K562 (cell line): ENCODE measurements at regions not wholly inside any gene's neighbourhood (a gene's known extent, or its start where the extent isn't known, plus 50 kb on each side); places are given as distances from the start of the nearest gene placed in this dataset.
A peak's percentile ranks its signal among the peaks of the same experiment; 100 is the strongest.

Experiments used
- CEBPG ChIP-seq, 3 experiments: fragments of 200-800 bp in 1 of 3; sonication (Bioruptor generic) in 1 of 3; sonication (generic) in 1 of 3; formaldehyde crosslinking in 1 of 3; IDR thresholded peaks in 2 of 3; conservative IDR thresholded peaks in 1 of 3; 2 replicates each; pipeline versions ENCODE4 v1.6.1 to v1.8.0; 2016 to 2022; ENCODE audit warnings: missing compliant biosample characterization in 2 of 3, missing genetic modification characterization in 2 of 3, mild to moderate bottlenecking in 1 of 3, missing genetic modification reagents in 1 of 3
- CREB3L1 ChIP-seq: fragments of 450-650 bp; IDR thresholded peaks from 2 replicates; pipeline ENCODE4 v1.6.1; 2014; ENCODE audit warnings: low read depth, mild to moderate bottlenecking, moderate library complexity, borderline replicate concordance
- CTBP1 ChIP-seq: fragments of 450-650 bp; IDR thresholded peaks from 2 replicates; pipeline ENCODE4 v1.6.1; 2016; ENCODE audit warnings: borderline replicate concordance
- DPF2 ChIP-seq: fragments of 450-650 bp; IDR thresholded peaks from 2 replicates; pipeline ENCODE4 v1.6.1; 2016
- FOXJ2 ChIP-seq: fragments of 200-800 bp; sonication (Bioruptor generic); IDR thresholded peaks from 2 replicates; pipeline ENCODE4 v1.6.1; 2016; ENCODE audit warnings: missing genetic modification characterization, missing compliant biosample characterization
- FUS ChIP-seq: fragments of 200-400 bp; formaldehyde crosslinking; optimal IDR thresholded peaks from 2 replicates; pipeline ENCODE3; 2017; ENCODE audit warnings: low read depth, low read length
- HES1 ChIP-seq: fragments of 450-650 bp; IDR thresholded peaks from 2 replicates; pipeline ENCODE4 v1.6.1; 2016; ENCODE audit warnings: low read depth, mild to moderate bottlenecking, moderate library complexity
- HSF4 ChIP-seq: fragments of 250-450 bp; sonication (Bioruptor Pico); IDR thresholded peaks from 2 replicates; pipeline ENCODE4 v2.1.2; 2022; ENCODE audit warnings: mild to moderate bottlenecking, moderate library complexity, borderline replicate concordance
- NR2C1 ChIP-seq, 2 experiments: fragments of 450-650 bp; IDR thresholded peaks; 2 replicates each; pipeline ENCODE4 v1.6.1; 2017; ENCODE audit warnings: mild to moderate bottlenecking in 2 of 2, antibody characterized with exemption in 1 of 2, inconsistent platforms in 1 of 2, missing compliant biosample characterization in 1 of 2, missing genetic modification characterization in 1 of 2
- PHTF2 ChIP-seq: fragments of 250-450 bp; sonication (Bioruptor Pico); IDR thresholded peaks from 2 replicates; pipeline ENCODE4 v1.5.0; 2021; ENCODE audit warnings: mild to moderate bottlenecking
- PTTG1 ChIP-seq: fragments of 450-650 bp; IDR thresholded peaks from 2 replicates; pipeline ENCODE4 v1.6.1; 2016; ENCODE audit warnings: low read depth, mild to moderate bottlenecking, missing genetic modification characterization, missing compliant biosample characterization
- THRAP3 ChIP-seq: fragments of 450-650 bp; IDR thresholded peaks from 2 replicates; pipeline ENCODE4 v1.6.1; 2016; ENCODE audit warnings: mild to moderate bottlenecking, inconsistent platforms, borderline replicate concordance
- THRB ChIP-seq: fragments of 450-650 bp; formaldehyde crosslinking; conservative IDR thresholded peaks from 2 replicates; pipeline ENCODE4 v1.4.0; 2022; ENCODE audit warnings: mild to moderate bottlenecking, missing genetic modification characterization
- ZNF24 ChIP-seq: fragments of 450-650 bp; IDR thresholded peaks from 2 replicates; pipeline ENCODE4 v1.6.1; 2016
- ZNF280B ChIP-seq: fragments of 250-450 bp; sonication (Bioruptor Pico); IDR thresholded peaks from 2 replicates; pipeline ENCODE4 v1.5.1; 2021; ENCODE audit warnings: mild to moderate bottlenecking
- ZNF311 ChIP-seq: fragments of 250-450 bp; sonication (Bioruptor Pico); IDR thresholded peaks from 2 replicates; pipeline ENCODE4 v1.4.0; 2020; ENCODE audit warnings: mild to moderate bottlenecking, moderate library complexity
- ZNF57 ChIP-seq: fragments of 450-650 bp; formaldehyde crosslinking; IDR thresholded peaks from 2 replicates; pipeline ENCODE4 v1.4.0; 2020; ENCODE audit warnings: mild to moderate bottlenecking, moderate library complexity
- ZNF740 ChIP-seq, 3 experiments: fragments of 200-800 bp in 1 of 3; sonication (Bioruptor generic) in 1 of 3; sonication (generic) in 1 of 3; formaldehyde crosslinking in 1 of 3; IDR thresholded peaks; 2 replicates each; pipeline versions ENCODE4 v1.6.1 to v1.8.0; 2016 to 2022; ENCODE audit warnings: mild to moderate bottlenecking in 2 of 3, missing compliant biosample characterization in 2 of 3, missing genetic modification characterization in 2 of 3, missing genetic modification reagents in 1 of 3

- peak; percentile 29; the same call in 1 of the 2 replicates for TF ChIP-seq ZNF311 (CRISPR knock-in tag)
- TF ChIP-seq HES1: peak; percentile 82
- TF ChIP-seq ZNF280B: no peak
- peak; percentile 99 for TF ChIP-seq DPF2
- peak; percentile 90 for TF ChIP-seq CTBP1
- TF ChIP-seq CEBPG (CRISPR knock-in tag; IDR thresholded peaks at IDR 0.05): no peak; the same call in 1 of the 2 replicates
- peak in 1 of 2 experiments; percentile 22; a peak in 1 of 4 replicates for TF ChIP-seq CEBPG (tag; conservative IDR thresholded peaks at IDR 0.05 in 1 of 2, IDR thresholded peaks at IDR 0.05 in 1 of 2)
- TF ChIP-seq PHTF2 (CRISPR knock-in tag): peak; percentile 50; the same call in 1 of the 2 replicates
- peak; percentile 16; the same call in 1 of the 2 replicates for TF ChIP-seq ZNF24
- TF ChIP-seq FOXJ2: peak; percentile 90
- 0 out of 2 replicates have a peak, but pooled peaks have one; percentile 45 for TF ChIP-seq ZNF57 (CRISPR knock-in tag)
- no peak for TF ChIP-seq FUS
- peak; percentile 73; the same call in 1 of the 2 replicates for TF ChIP-seq THRAP3
- TF ChIP-seq HSF4: peak; percentile 59; the same call in 1 of the 2 replicates
- TF ChIP-seq ZNF740 (CRISPR knock-in tag; IDR thresholded peaks at IDR 0.05): no peak
- TF ChIP-seq ZNF740 (tag; IDR thresholded peaks at IDR 0.05): peak in 1 of 2 experiments; percentile 3; a peak in 1 of 4 replicates
- TF ChIP-seq CREB3L1: peak; percentile 92; the same call in 1 of the 2 replicates
- TF ChIP-seq PTTG1 (tag): 0 out of 2 replicates have a peak, but pooled peaks have one; percentile 4
- peak; percentile 54 for TF ChIP-seq NR2C1 (IDR thresholded peaks at IDR 0.05)
- peak; percentile 53 for TF ChIP-seq NR2C1 (tag; IDR thresholded peaks at IDR 0.05)
- 0 out of 2 replicates have a peak, but pooled peaks have one; percentile 23 for TF ChIP-seq THRB (CRISPR knock-in tag)
These were observed 64.5 kb upstream of the WDR1 start (continued) for GRCh38 chr4:10180927-10181744.
